HG03103 (cell line): ENCODE measurements at regions not wholly inside any gene's neighbourhood (a gene's known extent, or its start where the extent isn't known, plus 50 kb on each side); places are given as distances from the start of the nearest gene placed in this dataset.
"Not testable (repeated sequence)": the region's sequence is repeated elsewhere in the genome, so short reads cannot be mapped to it uniquely, and the experiment has no call there.

Experiments used
- ATAC-seq: cut with Tn5 transposase; IDR thresholded peaks from one replicate; pipeline ENCODE4 v1.9.1; 2021; ENCODE audit warnings: low read depth; ENCODE audit not compliant: unreplicated experiment

DNA sequence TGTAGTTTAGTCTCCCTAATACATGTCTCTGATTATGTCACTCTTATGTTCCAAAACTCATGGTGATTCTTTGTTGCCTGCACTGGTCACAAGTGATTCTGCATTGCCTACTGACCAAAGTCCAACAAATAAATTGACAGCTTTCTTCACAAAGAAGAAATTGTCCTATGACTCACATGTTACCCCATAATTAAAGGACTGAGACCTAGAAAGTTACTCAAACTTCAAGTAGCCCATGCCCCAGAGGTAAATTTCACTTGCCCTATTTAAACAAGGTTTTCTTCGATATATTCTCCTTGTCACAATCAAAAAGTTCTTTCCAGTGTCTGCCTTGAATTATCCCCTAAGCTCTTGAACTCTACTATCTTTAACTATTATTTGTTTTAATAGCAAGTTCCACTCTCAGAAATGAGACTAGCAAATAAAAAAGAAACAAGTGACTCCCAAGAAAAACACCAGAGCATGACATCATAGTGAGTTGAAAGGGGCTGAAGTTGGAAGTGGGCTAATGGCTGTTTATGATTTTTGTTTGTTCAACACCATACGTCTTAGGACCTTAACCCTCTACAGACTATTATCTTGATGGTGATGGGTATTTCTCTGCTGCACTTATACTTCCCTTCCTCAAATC lies 94.5 kb upstream of the BLID start:
- no peak for ATAC-seq

DNA sequence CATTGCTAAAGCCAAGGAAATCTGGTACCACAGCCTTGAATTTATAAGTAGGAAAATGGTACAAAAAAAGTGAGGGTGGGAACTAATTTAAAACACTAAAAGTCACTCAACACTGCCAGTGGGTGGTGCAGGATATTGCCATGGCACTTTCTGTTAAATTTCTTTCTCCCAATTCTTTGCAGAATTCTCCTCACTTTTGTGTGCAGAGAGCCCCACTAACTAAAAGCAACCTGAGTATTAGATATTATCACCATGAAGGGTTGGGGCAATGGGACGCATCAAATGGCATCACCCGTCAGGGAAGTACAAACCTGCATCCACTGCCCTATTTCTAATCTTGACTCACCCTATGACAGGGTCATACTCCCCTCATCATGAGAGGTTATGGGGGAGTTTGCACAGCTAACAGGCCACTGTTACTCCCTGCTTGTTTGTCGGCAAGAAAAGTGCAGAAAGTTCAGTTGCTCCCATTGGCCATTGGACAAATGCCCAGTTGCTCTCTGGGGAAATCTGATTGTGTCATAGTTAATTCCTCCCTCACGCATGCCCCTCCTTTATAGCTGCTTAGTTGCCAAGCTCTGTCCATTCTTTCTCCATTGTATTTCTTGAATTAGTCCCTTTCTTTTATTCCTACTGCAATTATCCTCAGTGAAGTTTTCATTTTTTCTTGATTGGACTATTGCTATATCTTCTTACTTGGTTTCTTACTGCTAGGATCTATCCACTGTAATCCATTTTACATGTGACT lies 93.8 kb upstream of the BLID start:
- ATAC-seq = no peak

DNA sequence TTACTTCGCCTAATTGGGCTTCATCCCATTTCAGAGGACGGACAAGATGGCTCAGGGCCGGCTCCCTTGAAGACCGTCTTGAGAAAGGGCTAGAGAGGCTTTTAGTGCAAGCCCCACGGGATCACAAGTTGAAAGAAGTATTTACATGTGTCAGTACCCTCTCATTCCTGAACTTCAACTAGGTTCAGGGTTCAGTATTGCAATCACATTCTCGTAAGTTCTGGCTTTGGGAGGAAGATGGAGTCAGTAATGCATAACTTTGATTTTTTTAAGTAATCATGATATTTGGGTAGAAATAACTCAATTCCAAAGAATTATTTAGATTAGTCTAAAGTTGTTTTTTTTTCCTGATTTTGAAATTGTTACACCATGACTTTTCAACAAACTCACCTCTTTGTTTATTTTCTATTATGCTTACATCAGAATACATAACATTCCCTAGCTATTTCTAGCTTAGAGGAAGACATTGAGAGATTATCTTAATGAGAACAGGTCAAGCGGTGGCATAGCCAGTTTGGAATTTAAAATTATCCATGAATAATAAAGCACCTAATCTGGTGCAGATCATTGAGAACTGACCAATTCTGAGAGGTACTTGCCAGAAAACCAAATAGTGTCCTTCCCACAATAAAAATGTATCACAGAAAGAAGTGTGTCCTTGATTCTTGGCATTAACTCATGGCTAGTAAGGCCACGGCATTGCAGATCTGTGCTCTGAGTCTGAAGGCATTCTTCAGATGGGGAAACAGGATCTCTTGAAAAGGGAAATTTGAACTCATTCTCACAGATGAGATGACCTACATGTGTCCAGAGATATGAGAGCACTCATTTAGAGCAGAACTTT lies 92.1 kb upstream of the BLID start:
- no peak for ATAC-seq

DNA sequence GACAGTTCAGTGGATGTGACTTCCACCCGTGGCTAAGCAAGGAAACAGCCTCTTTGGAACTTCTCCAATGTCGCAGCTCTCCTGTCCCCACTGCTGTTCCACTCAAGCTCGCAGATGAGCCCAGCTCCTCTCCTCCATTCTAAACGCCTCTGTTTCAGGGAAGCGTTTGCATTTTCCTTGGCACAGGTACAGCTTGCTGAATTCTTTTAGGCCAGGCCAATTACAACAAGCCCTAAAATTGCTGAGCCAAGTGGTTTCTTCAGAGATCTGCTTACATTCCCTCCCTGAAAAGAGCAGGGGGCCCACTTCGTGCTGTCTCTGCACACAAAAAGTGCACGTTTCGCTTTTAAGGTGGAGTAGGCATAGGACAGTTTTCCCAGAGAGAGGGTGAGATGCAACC lies 91.5 kb upstream of the BLID start:
- ATAC-seq = no peak

DNA sequence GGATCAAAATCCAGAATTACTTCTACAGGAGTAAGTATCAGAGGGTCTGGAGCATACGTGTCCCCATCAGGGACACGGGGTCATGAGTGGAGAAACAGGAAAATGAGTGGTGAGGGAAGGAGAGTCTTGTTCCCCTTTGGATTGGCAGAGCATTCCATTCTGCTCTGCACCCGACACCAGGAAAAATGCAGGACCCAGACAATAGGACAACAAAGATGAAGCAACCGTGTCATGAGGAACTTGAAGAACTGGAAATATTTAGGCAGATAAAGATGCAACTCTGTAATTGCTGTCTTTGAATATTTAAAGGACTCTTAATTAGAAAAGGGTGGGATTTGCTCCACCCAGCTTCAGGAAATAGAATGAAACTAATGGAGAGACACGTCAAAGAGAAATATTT lies 89.0 kb upstream of the BLID start:
- ATAC-seq = no peak

DNA sequence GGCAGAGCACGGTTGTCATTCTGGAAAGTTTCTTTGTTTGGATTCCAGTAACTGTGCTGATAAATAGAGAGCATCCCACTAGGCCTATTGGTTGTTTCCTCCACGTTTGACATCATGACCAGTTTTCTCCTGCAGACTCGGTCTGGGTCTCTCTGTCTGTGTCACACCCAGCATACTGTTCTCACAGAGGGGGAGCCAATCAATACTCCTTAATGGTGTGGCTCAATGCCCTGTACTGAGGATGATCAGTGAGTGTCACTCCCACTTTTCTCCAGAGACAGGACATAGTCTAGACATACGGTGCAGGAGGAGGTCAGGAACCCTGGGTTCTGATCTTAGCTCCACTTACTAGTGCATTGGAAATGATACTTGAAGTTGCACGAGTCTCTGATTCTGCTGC lies 88.2 kb upstream of the BLID start:
- no peak for ATAC-seq

DNA sequence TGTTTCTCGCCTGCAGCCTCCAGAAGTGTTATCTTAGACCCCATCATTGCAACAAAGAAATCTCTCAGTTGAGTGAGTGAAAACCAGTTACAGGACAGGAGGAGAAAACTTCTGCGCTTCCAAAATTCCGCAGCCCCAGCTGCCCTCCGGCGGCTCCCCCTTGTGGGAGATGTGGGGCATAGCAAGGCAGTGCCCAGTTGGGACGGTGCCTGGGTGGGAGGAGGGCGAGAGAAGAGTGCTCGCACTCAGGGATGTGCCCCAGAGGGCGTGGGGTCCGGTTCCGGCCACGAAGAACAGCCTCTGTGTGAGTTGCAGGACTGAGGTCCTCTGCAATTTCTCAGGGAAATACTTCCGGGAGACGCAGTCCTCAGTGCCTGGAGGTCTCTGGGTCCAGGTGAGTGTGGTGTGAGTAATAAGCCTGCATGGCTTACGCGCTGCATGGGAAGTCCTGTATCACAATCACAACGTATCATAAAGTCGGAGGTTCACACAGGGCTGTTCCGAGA lies 87.0 kb upstream of the BLID start:
- ATAC-seq = peak; percentile 74

DNA sequence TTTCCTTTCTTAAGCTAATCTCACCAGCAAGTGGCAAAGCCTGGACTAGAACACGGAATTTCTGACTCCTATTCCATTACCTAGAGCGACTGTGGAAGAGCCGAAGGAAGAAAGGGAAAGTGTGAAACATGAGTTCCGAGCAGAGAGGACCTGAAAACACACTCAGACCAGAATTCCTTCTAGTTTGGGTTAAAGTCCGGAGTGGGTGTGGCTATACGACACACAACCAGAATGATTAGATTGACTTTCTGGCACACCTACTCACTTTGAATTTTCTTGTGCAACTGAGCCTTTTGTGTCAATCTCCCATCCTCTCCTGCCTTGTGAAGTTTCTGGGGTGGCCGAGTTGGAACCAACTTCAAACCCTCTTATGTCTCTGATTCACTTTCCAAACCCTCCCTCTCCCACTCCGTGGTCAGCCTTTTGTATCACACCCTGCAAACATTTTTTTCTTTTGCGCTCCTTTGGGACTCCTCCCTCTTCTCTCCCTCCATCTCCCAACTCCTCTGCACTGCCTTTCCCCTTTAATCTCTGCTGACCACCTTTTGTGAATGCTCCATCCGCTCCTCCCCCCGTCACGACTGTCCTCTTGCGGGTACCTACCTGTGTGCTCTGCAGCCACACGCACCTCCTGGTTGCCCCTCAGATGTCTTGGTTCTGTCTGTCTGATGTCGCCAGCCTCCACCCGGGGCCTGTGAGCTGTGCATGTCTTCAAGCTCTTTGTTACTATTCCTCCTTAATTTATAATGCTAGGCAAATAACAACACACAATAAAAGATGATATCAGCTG lies 86.3 kb upstream of the BLID start:
- peak; percentile 16 for ATAC-seq

DNA sequence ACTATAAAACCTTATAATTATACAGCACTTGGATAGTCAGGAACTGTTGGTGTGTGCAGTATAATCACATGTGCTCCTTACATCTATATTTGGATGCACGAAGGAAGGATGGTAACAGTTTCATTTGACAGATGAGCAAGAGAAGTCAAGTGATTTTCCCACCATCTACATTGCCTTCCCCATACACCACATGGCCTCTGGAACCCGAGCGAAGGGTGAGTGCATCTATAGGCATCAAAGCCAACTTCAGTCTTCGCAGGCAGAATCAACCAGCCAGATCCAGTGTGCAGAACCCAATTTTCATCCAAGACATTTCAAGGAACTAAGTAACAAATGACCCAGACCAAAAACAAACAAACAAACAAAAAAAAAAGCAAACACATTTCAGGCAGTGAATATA lies 85.1 kb upstream of the BLID start:
- ATAC-seq = no peak

DNA sequence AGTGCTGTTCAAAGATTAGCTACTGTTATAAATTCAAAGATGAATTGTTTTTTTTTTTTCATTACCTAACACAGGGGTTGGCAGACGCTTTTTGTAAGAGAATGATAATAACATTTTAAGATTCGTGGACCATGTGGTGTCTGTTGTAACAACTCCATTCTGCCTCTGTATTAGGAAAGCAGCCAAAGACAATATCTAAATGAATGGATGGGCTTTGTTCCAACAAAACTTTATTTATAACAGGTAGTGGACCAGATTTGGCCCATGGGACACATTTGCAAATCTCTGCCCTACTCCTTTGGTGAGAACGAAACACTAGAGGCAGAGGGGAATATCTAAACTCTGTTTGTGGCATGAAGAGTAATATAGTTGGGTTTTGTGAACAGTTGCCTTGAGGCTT lies 83.6 kb upstream of the BLID start:
- ATAC-seq = no peak

DNA sequence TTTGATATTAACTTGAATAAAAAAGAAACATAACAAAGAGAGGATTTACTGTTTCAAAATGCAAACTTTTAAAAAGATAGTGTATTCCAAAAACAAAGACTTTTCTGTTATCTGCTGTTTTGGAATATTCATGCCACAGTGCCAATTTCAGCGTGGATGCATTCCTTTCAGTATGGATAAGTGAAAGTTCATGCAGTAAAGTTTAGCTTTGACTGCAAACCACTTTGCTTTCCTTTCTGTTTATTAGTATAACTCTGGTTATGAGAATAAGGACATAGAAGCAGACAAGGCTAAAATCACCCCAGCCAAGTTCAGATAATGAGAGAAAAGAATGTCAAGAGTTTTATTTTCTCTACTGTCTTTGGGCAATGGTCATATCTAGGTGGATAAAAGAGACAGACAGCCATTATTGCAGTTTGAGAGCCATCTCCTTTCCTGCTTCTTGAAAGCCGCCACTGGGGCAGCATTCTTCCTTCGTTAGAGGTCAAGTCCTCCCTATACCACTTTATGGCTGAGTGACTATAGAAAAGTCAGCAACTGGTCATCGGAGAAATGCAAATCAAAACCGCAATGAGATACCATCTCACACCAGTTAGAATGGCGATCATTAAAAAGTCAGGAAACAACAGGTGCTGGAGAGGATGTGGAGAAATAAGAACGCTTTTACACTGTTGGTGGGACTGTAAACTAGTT lies 82.4 kb upstream of the BLID start:
- no peak for ATAC-seq

DNA sequence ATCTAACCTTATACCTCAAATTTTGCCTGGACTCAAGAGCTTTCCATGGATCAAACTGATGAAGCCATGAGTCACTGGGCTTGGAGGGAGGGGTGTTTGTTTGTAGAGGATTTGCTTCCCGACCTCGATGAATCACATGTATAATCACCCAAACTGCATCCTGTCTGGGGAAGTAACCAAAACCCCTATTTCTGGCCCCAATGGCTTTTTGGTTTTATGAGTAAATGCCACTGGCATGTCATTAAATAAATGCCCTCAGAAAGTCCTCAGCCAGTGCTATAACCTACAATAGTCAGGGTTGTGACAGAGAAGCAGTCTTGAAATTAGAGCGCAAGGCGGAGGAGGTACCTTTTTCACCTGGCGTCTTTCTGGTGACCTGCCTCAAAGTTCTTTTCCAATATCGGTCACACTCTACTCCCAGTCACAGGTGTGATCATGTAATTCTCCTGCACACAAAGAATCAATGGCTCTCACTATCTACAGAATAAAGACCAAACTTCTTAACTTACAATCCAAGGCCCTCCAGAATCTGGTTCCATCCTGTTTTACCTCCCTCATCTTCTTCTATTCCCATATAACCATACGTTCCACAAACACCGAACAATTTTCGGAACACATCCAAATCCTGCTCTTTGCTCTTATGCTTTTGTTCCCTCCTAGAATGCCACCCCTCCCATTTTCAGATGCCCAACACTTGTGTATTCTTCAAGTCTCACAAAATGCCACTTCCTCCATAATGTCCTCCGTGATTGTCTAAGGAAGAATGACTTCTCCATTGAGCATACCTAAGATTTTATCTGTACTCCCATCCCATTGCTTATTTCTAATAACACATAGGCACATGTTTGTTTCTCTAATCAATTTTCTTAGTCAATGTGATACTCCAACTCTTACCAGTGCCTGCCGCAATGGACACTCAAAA lies 81.3 kb upstream of the BLID start:
- no peak for ATAC-seq

DNA sequence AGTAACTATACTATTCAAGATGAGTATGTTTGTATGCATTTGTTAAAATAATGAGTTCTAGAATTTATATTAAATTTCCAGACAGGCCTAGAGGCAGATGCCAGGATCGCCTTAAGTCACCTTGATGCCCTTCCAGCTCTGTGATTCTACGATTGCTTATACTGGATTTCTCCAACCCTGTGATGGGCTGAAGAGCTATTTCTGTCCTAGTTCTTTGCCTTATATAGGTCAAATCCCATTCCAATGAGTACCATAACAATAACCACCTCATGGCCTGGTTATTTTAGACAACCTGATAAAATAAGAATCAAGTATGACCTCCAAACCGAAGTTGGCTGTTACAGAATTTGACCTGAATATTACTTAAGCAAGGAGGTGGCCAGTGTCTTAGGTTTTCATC lies 79.8 kb upstream of the BLID start:
- no peak for ATAC-seq

DNA sequence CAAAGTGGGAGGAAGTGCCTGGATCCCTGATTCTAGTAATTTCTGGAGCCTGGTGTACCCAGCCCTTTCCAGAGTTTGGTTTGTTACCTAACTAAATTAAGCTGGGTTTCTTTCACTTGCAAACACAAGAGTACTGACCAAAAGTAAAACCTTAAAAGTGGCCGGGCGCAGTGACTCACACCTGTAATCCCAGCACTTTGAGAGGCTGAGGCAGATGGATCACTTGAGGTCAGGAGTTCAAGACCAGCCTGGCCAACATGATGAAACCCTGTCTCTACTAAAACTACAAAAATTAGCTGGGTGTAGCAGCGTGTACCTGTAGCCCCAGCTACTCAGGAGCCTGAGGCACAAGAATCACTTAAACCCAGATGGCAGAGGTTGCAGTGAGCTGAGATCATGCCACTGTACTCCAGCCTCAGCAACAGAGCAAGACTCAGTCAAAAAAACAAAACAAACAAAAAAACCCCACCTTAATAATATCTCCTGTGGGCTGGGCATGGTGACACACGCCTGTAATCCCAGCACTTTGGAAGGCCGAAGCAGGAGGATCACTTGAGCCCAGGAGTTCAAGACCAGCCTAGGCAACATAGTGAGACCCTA lies 78.0 kb upstream of the BLID start:
- not testable (repeated sequence) for ATAC-seq

DNA sequence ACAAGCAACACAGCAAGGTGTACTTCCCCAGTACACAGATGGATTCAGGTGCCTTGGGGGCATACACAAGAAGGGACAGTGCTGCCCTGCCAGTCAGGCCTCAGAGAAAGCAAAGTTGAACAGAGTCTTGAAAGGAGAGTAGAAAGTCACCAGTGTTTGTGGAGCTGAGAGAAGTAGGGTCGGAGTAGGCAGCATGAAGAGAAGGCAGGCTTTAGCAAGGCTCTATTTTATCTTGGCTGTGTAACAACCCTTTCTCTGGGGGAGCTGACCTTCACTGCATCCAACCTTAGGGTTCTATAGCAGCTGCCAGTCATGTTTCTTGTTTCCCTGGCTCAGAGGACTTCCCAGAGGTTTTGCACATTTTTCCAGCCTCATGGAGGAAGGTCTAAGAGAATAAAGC lies 77.4 kb upstream of the BLID start:
- no peak for ATAC-seq

DNA sequence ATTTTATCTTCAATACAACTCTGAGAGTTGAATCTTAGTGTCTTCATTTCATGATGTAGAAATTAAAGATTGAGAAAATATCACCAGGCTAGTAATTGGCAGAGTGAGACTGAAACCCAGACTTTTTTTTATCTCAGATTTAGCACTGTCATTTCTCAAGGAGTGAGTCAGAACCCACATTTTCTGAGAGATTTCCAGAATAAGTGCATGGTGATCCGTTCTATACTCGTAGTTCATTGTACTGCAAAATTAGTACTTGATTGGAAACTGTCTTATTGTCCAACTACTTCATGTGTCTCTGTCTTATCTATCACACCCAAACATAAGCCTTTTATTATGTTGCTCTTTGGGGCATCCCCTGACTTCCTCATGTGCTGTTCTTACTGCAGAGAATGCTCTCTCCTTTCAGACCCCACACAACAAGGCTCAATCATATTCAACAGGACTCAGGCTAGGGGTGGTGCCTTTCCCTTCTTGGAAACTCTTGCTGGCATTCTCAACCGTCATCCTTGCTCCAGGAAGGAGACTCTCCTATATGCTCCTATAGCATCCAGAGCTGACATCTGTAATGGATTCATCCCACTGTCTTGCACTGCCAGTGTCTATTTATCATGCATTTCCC lies 76.7 kb upstream of the BLID start:
- ATAC-seq = no peak

DNA sequence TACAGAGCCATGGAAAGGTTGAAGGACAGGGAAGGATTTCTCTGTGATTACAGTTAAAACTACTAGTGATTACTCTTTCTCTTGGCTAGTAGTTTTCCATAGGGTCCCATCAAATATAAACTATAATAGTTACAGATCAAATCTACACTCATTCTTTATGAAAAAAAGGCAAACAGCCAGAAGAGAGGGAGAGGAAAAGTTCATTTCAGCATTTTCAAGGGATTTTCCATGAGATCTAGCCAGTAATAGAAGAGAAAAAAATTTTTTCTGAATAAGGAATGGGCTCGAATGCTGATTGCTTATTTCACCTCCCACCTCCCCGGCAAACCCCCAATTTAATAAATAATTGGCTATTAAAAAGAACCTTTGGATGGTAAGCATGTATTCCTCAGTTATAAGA lies 74.8 kb upstream of the BLID start:
- no peak for ATAC-seq

DNA sequence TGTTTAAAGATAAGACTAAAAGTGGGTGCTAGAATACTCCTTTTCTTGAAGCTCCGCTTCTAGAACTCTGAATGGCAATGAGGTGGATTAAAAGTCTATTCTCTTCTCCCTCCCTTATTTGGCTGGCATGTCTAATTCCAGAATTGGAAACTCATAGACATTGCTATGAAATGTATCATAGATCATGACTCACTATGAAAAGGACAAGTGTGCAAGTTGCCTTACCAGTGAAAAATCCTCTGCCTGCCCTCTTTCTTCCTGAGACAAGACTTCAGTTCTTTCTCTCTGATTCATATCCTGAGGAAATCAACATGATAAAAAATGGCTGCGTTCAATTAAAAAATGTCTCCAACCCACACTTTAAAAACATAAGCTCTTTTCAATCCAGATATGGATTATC lies 73.2 kb upstream of the BLID start:
- ATAC-seq = no peak
